ENCODE measurements at regions not wholly inside any gene's neighbourhood (a gene's known extent, or its start where the extent isn't known, plus 50 kb on each side); places are given as distances from the start of the nearest gene placed in this dataset.

DNA sequence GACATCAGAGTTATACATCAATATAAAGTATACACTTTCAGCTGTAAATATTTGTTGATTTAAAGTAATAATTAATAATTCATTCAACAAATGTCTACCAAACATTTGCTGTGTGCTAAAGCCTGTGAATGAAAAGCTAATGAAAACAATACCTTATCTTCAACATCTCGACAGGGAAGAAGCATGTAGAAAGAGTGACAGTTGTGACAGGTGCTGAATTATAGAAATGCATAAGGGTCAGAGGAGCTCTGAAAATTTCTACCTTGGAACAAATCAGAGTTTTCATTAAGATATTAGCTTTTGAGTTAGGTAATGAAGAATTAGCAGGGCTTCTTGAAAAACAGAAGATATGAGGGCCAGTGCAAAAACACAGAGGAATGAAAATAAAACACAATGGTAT, 739.2 kb downstream of the VGLL3 start:
- FAIRE-seq = no peak

GRCh38 chr3:86249833-86250232, 741.1 kb downstream of the VGLL3 start:
- FAIRE-seq = no peak

GRCh38 chr3:86245360-86245759, 745.6 kb downstream of the VGLL3 start:
- FAIRE-seq = no peak

DNA sequence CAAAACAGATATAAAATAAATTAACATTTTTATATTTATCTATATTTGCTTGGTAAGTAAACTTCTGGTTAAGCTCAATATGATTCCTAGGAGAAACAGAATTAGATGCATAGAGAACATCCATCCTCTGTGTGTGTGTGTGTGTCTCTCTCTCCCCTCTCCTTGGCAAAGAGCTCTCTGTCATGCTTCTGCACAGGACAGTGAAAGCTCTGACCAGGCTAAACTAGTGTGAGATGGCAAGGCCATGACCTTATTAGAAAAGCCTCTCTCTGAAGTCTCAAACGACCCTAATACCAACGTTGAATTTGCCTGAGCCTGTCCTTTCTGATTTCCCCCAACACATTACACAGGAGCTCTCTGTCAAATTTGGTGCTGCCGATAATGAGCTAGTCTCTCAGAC, 746.0 kb downstream of the VGLL3 start:
- no peak for FAIRE-seq

DNA sequence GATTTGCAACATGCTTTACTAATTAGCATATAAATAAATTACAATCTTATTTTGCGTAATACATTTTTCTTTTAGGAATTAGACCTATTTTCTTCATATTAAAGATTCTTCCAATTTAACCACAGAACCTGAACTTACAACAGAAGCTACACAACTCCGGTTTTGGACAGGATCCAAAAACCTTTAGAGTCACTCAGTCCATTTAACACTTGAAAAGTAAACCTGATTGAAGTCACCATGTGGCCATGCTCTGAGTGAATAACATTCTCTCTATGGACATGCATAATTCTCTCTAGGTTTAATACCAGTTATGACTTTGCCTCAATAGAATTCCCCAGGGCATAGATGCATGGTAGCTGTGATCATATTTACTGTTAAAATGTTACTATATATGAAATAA, 751.0 kb downstream of the VGLL3 start:
- no peak for FAIRE-seq

DNA sequence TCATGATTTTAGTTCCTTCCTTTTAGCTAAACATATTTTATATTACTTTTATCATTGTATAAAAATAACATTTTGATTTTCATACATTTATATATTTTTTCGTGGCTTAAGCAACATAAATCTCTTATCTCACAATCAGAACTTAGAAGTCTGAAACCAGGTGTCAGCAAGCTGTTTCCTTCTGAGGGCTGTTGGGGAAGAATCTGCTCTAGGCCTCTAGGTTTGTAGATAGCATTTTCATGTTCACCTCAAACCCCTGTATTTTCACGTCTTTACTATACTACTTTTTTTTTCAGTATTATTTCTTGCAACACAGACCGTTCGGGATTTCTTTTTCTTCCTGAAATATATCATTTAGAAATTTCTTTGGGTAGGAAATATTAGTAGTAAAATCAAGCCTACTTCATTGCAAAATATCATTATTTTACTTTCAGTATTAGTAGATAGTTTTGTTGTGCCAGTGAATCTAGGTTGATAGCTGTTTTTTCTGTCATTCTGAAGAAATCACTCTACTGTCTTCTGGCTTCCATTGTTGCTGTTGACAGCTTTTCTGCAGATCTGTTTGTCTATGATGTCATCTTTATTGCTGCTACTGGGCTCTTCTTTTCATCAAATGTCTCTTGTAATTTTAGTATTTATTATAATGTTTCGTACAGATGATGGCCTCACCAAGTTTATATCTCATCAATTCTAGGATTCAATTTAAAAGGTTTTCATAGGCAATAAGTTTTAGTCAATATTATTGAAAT, 756.3 kb downstream of the VGLL3 start:
- FAIRE-seq = no peak

DNA sequence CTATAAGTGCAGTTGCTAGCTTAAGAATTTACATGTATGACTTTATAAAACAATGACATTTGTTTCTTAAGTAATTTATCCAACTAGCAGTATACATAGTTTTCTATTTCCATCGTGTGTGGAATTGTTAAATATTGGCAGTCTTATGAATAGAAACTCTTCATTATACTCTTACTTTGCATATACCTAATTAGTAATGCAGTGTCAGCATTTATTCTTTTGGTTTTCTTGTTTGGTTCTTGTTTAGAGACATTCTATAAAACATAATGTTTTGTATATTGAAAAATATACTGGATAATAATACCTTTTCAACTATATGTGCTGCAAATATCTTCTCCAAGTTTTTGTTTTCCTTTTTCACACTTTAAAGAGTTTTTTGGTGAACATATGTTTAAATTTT, 760.2 kb downstream of the VGLL3 start:
- FAIRE-seq = no peak

- FAIRE-seq = no peak
Observed at GRCh38 chr3:86229775-86230094, 761.2 kb downstream of the VGLL3 start.

GRCh38 chr3:86229086-86229774, 761.7 kb downstream of the VGLL3 start:
- FAIRE-seq = no peak

- FAIRE-seq = no peak
Observed at GRCh38 chr3:86228101-86228500, 762.8 kb downstream of the VGLL3 start.

DNA sequence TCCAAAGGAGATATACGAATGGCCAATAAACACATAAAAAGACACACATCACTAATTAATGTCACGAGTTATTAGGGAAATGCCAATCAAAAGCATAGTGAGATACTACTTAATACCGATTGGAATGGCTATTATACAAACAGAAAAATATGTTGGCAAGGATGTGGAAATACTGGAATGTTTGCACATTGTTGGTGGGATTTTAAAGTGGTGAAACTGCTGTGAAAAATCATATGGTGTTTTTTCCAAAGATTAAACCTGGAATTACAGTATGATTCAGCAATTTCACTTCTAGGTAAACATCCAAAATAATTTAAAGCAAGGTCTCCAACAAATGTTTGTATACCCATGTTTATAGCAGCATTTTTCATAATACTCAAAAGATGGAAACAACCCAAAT, 765.5 kb downstream of the VGLL3 start:
- no peak for FAIRE-seq

GRCh38 chr3:86221601-86222000, 769.3 kb downstream of the VGLL3 start:
- FAIRE-seq = no peak

DNA sequence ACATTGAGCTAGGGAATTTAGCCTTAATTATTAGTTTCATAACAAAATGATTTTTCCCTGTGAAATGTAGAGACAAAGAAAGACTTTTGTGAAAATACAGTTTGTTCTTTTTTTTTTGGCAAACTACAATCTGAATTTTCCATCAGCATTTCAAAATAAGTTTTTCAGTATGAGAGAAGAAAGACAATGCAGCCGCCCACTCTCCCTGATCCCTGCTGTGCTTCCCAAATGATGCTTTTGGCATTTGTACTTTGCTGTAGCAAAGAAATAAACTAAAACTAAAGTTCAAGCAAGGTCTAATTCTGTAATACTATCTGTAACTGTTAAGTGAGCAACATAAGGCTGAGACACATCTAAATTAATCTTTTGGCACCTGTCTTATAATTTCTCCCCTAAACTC, 782.2 kb downstream of the VGLL3 start:
- FAIRE-seq = no peak

DNA sequence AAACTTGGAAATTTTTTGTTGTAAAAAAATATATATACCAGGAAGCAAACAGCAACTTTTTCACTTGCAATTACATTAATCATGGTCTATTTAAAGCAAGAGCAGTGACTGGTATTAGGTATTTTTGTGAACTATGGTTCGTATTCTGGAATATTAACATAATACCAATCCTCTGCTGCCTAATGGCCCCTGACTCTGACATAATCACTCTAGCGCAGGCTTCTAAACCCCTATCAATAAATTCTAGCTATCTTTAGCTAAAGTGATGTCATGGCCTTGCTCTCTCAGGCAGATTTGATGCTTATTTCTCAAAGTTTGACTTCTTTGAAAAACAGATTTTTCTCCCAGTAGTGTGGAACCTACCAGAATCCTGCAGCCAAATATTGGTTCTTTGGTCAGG, 808.3 kb downstream of the VGLL3 start:
- FAIRE-seq = no peak

GRCh38 chr3:86180696-86181095, 810.3 kb downstream of the VGLL3 start:
- no peak for FAIRE-seq

DNA sequence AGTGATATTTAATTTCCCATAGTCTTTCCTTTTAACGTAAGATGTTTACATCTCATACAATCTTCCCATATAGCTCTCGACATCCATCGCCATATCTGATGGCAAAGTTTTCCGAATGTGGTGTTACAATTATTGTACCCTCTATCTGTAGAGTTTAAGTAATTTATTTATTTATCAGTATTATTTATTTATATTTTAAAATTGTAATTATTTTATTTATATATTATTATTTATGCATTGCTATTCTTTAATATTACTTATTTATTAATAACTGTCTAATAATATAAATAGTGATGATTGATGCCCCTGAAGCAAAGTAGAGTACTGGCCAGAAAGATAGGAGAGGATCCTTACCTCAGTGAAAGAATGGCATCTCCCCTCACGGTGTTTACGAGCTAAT, 812.9 kb downstream of the VGLL3 start:
- FAIRE-seq = no peak

DNA sequence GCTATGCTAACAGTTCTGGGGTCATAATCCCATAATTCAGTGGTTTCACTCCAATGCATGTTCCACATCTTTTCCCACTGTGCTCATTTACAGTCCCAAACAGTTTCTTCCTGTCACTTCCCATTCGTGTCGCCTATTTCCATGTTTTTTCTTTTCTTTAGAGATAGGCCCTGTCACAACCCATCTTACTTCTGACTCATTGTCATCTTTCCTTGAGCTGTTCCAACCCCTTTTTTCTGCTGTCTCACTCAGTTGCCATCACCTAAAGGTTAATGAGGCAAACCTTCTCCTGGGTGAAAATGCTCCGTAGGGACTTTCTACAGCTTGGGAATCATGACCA, 814.5 kb downstream of the VGLL3 start:
- FAIRE-seq = no peak

GRCh38 chr3:86175593-86176444, 815.1 kb downstream of the VGLL3 start:
- FAIRE-seq = no peak

DNA sequence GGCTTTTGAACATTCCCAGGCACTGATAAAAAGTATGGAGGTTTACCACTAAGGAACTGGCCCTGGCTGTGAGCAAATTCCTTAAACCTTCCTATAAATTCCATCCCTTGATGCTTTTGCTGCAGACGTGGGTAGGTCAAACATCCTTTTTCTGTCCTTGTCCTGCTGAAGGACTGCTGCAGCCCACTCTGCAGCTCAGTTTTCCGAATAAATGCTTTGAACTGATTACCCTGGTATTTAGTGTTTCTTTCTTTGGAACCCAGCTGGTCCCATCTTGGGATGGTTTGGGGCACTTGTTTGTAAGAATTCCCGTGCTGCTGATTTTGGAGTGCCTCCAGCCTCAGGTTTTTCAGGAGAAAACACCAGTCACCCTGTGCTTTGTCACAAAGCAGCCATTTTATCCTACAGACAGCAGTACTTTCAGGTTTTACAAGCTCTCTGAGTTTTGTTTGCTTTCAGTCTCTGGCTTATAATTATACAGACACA, 815.9 kb downstream of the VGLL3 start:
- no peak for FAIRE-seq

DNA sequence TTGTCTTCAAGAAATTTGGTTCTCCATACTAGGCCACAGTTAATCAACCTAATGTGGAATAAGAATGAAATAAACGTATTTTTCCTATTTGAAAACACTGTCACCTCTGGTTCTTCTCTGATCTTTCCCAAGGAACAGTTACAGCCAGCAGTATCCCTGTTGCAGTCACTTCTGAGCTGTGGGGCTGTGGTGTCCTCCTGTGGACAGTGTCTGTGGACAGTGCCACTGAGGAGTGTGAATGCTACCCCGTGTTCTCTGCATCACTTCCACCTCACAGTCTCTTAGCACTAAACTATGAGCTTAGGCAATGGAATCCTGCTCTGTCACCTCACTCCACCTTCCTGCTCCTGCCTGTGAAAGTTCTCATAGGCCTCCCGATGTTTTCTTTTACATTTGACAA, 817.5 kb downstream of the VGLL3 start:
- FAIRE-seq = no peak

DNA sequence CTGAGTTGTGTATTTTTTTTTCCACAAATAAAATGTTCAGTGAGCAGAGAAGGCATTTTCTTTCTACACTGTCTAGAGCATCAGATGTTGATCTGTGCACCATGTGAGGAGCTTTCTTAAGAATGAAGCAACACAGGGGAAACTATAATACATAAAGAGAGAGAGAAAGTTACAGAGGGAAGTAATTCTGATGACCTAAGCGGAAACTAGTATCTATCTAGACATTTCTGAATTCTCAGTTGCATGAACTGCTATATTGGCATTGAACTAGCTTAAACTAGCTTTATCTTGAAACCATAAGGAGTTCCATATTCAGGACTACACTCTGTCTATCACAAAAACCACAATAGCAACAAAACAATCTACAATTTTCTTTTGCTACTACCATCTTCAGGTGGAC, 822.4 kb downstream of the VGLL3 start:
- no peak for FAIRE-seq

- FAIRE-seq = no peak
Observed at GRCh38 chr3:86162521-86162920, 828.4 kb downstream of the VGLL3 start.

DNA sequence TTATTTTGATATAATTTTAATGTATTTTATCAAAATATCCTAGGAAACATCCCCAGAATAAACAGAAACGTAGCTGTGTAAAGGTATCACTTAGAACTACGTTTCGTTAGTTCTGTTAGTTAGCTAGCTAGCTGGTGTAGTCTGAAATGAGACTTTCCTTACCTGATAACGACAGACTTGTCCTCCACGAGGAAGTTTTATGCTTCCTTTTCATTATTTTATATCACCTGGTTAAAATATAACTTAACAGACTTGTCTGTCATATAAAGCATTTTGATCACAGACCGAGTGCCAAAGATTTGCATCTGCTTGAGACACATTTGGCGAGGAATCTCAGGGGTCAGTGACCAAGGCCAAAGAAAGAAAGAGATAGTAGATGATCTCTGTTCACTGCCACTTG, 829.5 kb downstream of the VGLL3 start:
- FAIRE-seq = no peak

GRCh38 chr3:86152620-86153019, 838.3 kb downstream of the VGLL3 start:
- FAIRE-seq = no peak

Measured in TTC549 (cell line).